ENCODE measurements at regions not wholly inside any gene's neighbourhood (a gene's known extent, or its start where the extent isn't known, plus 50 kb on each side); places are given as distances from the start of the nearest gene placed in this dataset.
"Not testable (repeated sequence)": the region's sequence is repeated elsewhere in the genome, so short reads cannot be mapped to it uniquely, and the experiment has no call there.

GRCh38 chr4:7134737-7135388 lies 57.5 kb upstream of the SORCS2 start:
- H3K9me3 ChIP-seq (ENCODE audit: control insufficient read depth in 2 of 2, insufficient read depth in 1 of 2, low read depth in 1 of 2, low read length in 1 of 2) = peaks cover 0 to 10% of the 10 kb centered on the region in 2 donors
- H3K36me3 ChIP-seq (ENCODE audit: control insufficient read depth in 2 of 2, insufficient read depth in 2 of 2, low read length in 1 of 2) = no peaks in the 10 kb centered on the region
- peaks cover 0 to 4% of the 10 kb centered on the region in 2 donors for H3K4me1 ChIP-seq (ENCODE audit: control insufficient read depth in 2 of 2, insufficient read depth in 2 of 2, low read length in 1 of 2)
- 23 to 37% methylated on average over 12 of the region's 12 CpGs for WGBS, 2 donors
- no peak overlapping the region for H3K4me3 ChIP-seq (ENCODE audit: low read depth in 1 of 2, low read length in 2 of 2)
- H3K27me3 ChIP-seq (ENCODE audit: control insufficient read depth in 1 of 2, insufficient read depth in 2 of 2, low read length in 2 of 2) = no peaks in the 10 kb centered on the region
- no peak overlapping the region for H3K27ac ChIP-seq (ENCODE audit: low read depth in 2 of 2, low read length in 1 of 2)

GRCh38 chr4:7133818-7134650 lies 58.3 kb upstream of the SORCS2 start:
- H3K4me3 ChIP-seq (ENCODE audit: low read depth in 1 of 2, low read length in 2 of 2); H3K4me1 ChIP-seq (ENCODE audit: control insufficient read depth in 2 of 2, insufficient read depth in 2 of 2, low read length in 1 of 2); H3K27ac ChIP-seq (ENCODE audit: low read depth in 2 of 2, low read length in 1 of 2); H3K27me3 ChIP-seq (ENCODE audit: control insufficient read depth in 1 of 2, insufficient read depth in 2 of 2, low read length in 2 of 2); H3K36me3 ChIP-seq (ENCODE audit: control insufficient read depth in 2 of 2, insufficient read depth in 2 of 2, low read length in 1 of 2): not testable (repeated sequence)
- peaks cover 0 to 10% of the 10 kb centered on the region in 2 donors for H3K9me3 ChIP-seq (ENCODE audit: control insufficient read depth in 2 of 2, insufficient read depth in 1 of 2, low read depth in 1 of 2, low read length in 1 of 2)
- WGBS, 2 donors = 76 to 85% methylated on average over 4 of the region's 4 CpGs

DNA sequence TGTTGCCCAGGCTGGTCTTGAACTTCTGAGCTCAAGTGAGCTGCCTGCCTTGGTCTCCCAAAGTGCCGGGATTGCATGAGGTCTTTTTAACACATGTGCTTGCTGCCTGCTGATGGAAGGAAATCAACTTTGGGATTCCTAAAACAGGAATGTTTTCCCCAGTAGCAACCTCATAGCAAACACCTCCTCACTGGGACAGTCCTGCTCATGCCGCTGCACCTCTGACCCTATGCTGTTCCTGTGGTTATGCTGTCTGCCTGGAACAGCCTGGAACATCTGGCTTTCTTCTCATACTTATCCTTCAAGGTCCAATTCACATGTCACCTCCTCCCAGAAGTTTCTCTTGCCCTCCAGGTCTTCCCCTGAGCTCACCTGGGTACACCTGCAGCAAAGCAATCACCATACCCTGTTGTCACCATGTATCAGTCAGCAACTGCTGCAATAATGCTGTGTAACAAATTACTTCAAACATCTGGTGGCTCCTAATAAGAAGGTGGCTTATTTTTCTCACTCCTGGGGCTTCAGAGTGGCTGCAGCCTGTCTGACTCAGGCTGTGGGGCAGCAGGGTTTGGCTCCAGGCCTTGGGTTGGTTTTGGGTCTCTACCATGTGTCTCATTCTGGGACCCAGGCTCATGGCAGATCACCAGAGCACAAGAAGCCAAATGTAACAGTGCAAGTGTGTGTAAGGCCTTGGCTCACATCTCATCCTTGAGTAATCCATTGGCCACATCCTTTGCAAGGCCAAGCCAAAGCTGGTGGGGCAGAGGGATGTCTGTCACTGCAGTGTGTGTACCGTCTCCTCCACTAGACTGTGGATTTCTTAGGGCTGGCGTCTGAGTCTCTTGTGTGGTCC lies 59.4 kb upstream of the SORCS2 start:
- Histone ChIP-seq H3K27me3 (ENCODE audit: control insufficient read depth in 1 of 2, insufficient read depth in 2 of 2, low read length in 2 of 2) (no peaks in the 10 kb centered on the region), H3K4me3 (ENCODE audit: low read depth in 1 of 2, low read length in 2 of 2) (no peak overlapping the region), H3K9me3 (ENCODE audit: control insufficient read depth in 2 of 2, insufficient read depth in 1 of 2, low read depth in 1 of 2, low read length in 1 of 2) (peaks cover 0 to 10% of the 10 kb centered on the region in 2 donors), H3K4me1 (ENCODE audit: control insufficient read depth in 2 of 2, insufficient read depth in 2 of 2, low read length in 1 of 2) (peaks cover 0 to 4% of the 10 kb centered on the region in 2 donors), H3K36me3 (ENCODE audit: control insufficient read depth in 2 of 2, insufficient read depth in 2 of 2, low read length in 1 of 2) (no peaks in the 10 kb centered on the region), H3K27ac (ENCODE audit: low read depth in 2 of 2, low read length in 1 of 2) (no peak overlapping the region)
- WGBS, 2 donors = 79 to 95% methylated on average over 4 of the region's 4 CpGs

GRCh38 chr4:7132249-7132648 lies 60.1 kb upstream of the SORCS2 start:
- Histone ChIP-seq H3K4me3 (ENCODE audit: low read depth in 1 of 2, low read length in 2 of 2) (no peak overlapping the region), H3K36me3 (ENCODE audit: control insufficient read depth in 2 of 2, insufficient read depth in 2 of 2, low read length in 1 of 2) (no peaks in the 10 kb centered on the region), H3K27me3 (ENCODE audit: control insufficient read depth in 1 of 2, insufficient read depth in 2 of 2, low read length in 2 of 2) (no peaks in the 10 kb centered on the region), H3K4me1 (ENCODE audit: control insufficient read depth in 2 of 2, insufficient read depth in 2 of 2, low read length in 1 of 2) (peaks cover 0 to 4% of the 10 kb centered on the region in 2 donors), H3K27ac (ENCODE audit: low read depth in 2 of 2, low read length in 1 of 2) (no peak overlapping the region), H3K9me3 (ENCODE audit: control insufficient read depth in 2 of 2, insufficient read depth in 1 of 2, low read depth in 1 of 2, low read length in 1 of 2) (peaks cover 0 to 10% of the 10 kb centered on the region in 2 donors)
- WGBS, 2 donors = 87 to 89% methylated on average over 11 of the region's 11 CpGs

GRCh38 chr4:7131498-7132031 lies 60.8 kb upstream of the SORCS2 start:
- H3K4me3 ChIP-seq (ENCODE audit: low read depth in 1 of 2, low read length in 2 of 2) = no peak overlapping the region
- H3K36me3 ChIP-seq (ENCODE audit: control insufficient read depth in 2 of 2, insufficient read depth in 2 of 2, low read length in 1 of 2) = no peaks in the 10 kb centered on the region
- H3K27ac ChIP-seq (ENCODE audit: low read depth in 2 of 2, low read length in 1 of 2) = no peak overlapping the region
- peaks cover 0 to 10% of the 10 kb centered on the region in 2 donors for H3K9me3 ChIP-seq (ENCODE audit: control insufficient read depth in 2 of 2, insufficient read depth in 1 of 2, low read depth in 1 of 2, low read length in 1 of 2)
- H3K4me1 ChIP-seq (ENCODE audit: control insufficient read depth in 2 of 2, insufficient read depth in 2 of 2, low read length in 1 of 2) = peaks cover 0 to 4% of the 10 kb centered on the region in 2 donors
- 55 to 62% methylated on average over 3 of the region's 3 CpGs for WGBS, 2 donors
- no peaks in the 10 kb centered on the region for H3K27me3 ChIP-seq (ENCODE audit: control insufficient read depth in 1 of 2, insufficient read depth in 2 of 2, low read length in 2 of 2)

GRCh38 chr4:7130621-7131211 lies 61.6 kb upstream of the SORCS2 start:
- H3K4me3 ChIP-seq (ENCODE audit: low read depth in 1 of 2, low read length in 2 of 2) = no peak overlapping the region
- peaks cover 0 to 10% of the 10 kb centered on the region in 2 donors for H3K9me3 ChIP-seq (ENCODE audit: control insufficient read depth in 2 of 2, insufficient read depth in 1 of 2, low read depth in 1 of 2, low read length in 1 of 2)
- no peaks in the 10 kb centered on the region for H3K27me3 ChIP-seq (ENCODE audit: control insufficient read depth in 1 of 2, insufficient read depth in 2 of 2, low read length in 2 of 2)
- H3K36me3 ChIP-seq (ENCODE audit: control insufficient read depth in 2 of 2, insufficient read depth in 2 of 2, low read length in 1 of 2) = no peaks in the 10 kb centered on the region
- H3K4me1 ChIP-seq (ENCODE audit: control insufficient read depth in 2 of 2, insufficient read depth in 2 of 2, low read length in 1 of 2) = peaks cover 0 to 4% of the 10 kb centered on the region in 2 donors
- no peak overlapping the region for H3K27ac ChIP-seq (ENCODE audit: low read depth in 2 of 2, low read length in 1 of 2)
- 89 to 94% methylated on average over 5 of the region's 5 CpGs for WGBS, 2 donors

GRCh38 chr4:7129871-7130620 lies 62.2 kb upstream of the GRPEL1 start:
- 81 to 89% methylated on average over 28 of the region's 28 CpGs for WGBS, 2 donors

DNA sequence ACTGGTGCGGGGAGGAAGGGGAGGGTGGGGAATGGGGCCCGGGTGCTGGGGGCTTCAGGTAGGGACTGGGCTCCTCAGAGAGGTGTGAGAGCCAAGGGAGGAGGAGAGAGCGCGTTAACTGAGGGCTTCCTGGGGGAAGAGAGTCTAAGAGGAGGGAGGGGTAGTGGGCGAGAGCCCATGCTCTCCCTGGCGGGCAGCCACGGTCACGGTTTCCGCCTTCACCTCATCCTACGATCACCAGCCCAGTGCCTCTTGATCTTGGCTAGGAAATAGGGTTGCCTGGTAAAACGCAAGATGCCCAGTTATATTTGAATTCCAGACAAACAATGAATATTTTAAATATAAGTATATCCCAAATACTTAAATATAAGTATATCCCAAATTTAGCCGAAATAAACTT lies 60.8 kb upstream of the GRPEL1 start:
- Histone ChIP-seq H3K27me3 (ENCODE audit: control insufficient read depth in 1 of 2, insufficient read depth in 2 of 2, low read length in 2 of 2) (no peaks in the 10 kb centered on the region), H3K4me1 (ENCODE audit: control insufficient read depth in 2 of 2, insufficient read depth in 2 of 2, low read length in 1 of 2) (peaks cover 0 to 6% of the 10 kb centered on the region in 2 donors), H3K9me3 (ENCODE audit: control insufficient read depth in 2 of 2, insufficient read depth in 1 of 2, low read depth in 1 of 2, low read length in 1 of 2) (peaks cover 0 to 10% of the 10 kb centered on the region in 2 donors), H3K27ac (ENCODE audit: low read depth in 2 of 2, low read length in 1 of 2) (no peak overlapping the region), H3K4me3 (ENCODE audit: low read depth in 1 of 2, low read length in 2 of 2) (no peak overlapping the region), H3K36me3 (ENCODE audit: control insufficient read depth in 2 of 2, insufficient read depth in 2 of 2, low read length in 1 of 2) (no peaks in the 10 kb centered on the region)
- WGBS, 2 donors = 89 to 91% methylated on average over 12 of the region's 12 CpGs

More at GRCh38 chr4:7129871-7130620, 62.2 kb upstream of the GRPEL1 start:
- no peak overlapping the region for H3K27ac ChIP-seq (ENCODE audit: low read depth in 2 of 2, low read length in 1 of 2)
- H3K36me3 ChIP-seq (ENCODE audit: control insufficient read depth in 2 of 2, insufficient read depth in 2 of 2, low read length in 1 of 2) = no peaks in the 10 kb centered on the region
- no peaks in the 10 kb centered on the region for H3K27me3 ChIP-seq (ENCODE audit: control insufficient read depth in 1 of 2, insufficient read depth in 2 of 2, low read length in 2 of 2)
- H3K9me3 ChIP-seq (ENCODE audit: control insufficient read depth in 2 of 2, insufficient read depth in 1 of 2, low read depth in 1 of 2, low read length in 1 of 2) = peaks cover 0 to 10% of the 10 kb centered on the region in 2 donors
- no peak overlapping the region for H3K4me3 ChIP-seq (ENCODE audit: low read depth in 1 of 2, low read length in 2 of 2)
- peaks cover 0 to 3% of the 10 kb centered on the region in 2 donors for H3K4me1 ChIP-seq (ENCODE audit: control insufficient read depth in 2 of 2, insufficient read depth in 2 of 2, low read length in 1 of 2)

Data from esophagus (tissue), 2 donors.